Endothelial cell of umbilical vein (primary cell): ENCODE measurements at regions not wholly inside any gene's neighbourhood (a gene's known extent, or its start where the extent isn't known, plus 50 kb on each side); places are given as distances from the start of the nearest gene placed in this dataset.

Experiments
- BruUV-seq: library from RNA; stranded (reverse); fragments of 400-500 nt; replicated peaks from 2 replicates; lab custom pipeline; 2021; lab: Mats Ljungman, UMichigan
- CTCF ChIA-PET: fragments of 300-600, 350-600 bp; sonication (Branson Sonifier 250); formaldehyde crosslinking; loops from one replicate; lab custom pipeline; 2021; ENCODE audit warnings: antibody characterized with exemption, inconsistent platforms; lab: Charles Lee
- POLR2A ChIA-PET: fragments of 300-600, 350-600 bp; sonication (Branson Sonifier 250); formaldehyde crosslinking; loops from one replicate; lab custom pipeline; 2021; ENCODE audit warnings: antibody characterized with exemption, inconsistent platforms; lab: Charles Lee
- DNase-seq: peaks from one replicate; pipeline ENCODE4 v3.0.0-alpha.2; 2011; ENCODE audit warnings: low read depth, low spot score
- FAIRE-seq: peaks from 2 replicates; lab custom pipeline; 2011; peaks lifted over from hg19 to GRCh38; lab: Jason Lieb, UNC
- H2AFZ ChIP-seq: 2 replicates; pipeline ENCODE4 v1.6.0; 2012; ENCODE audit warnings: low read depth, low read length, control low read depth, inconsistent platforms
- H3K27ac ChIP-seq: 2 replicates; pipeline ENCODE4 v1.5.1; 2011; ENCODE audit warnings: low read depth, mild to moderate bottlenecking, control low read depth, low read length, moderate library complexity; ENCODE audit not compliant: insufficient read depth
- H3K27me3 ChIP-seq, 2 experiments: 2 replicates each; pipeline versions ENCODE4 v1.6.0 to v1.6.1; 2011; ENCODE audit warnings: low read length in 2 of 2, mixed read lengths in 1 of 2; ENCODE audit not compliant: control insufficient read depth in 2 of 2, insufficient read depth in 2 of 2
- H3K36me3 ChIP-seq, 2 experiments: 2 replicates in 1 of 2; 3 replicates in 1 of 2; pipeline ENCODE4 v1.5.1; 2011; ENCODE audit warnings: low read length in 2 of 2, mild to moderate bottlenecking in 1 of 2, moderate library complexity in 1 of 2; ENCODE audit not compliant: control insufficient read depth in 2 of 2, insufficient read depth in 2 of 2; ENCODE audit errors: extremely low read depth in 1 of 2
- H3K4me1 ChIP-seq: 3 replicates; pipeline ENCODE4 v1.5.1; 2011; ENCODE audit warnings: mild to moderate bottlenecking, low read length; ENCODE audit not compliant: control insufficient read depth, insufficient read depth; ENCODE audit errors: extremely low read depth
- H3K4me2 ChIP-seq: 2 replicates; pipeline ENCODE4 v1.6.1; 2011; ENCODE audit warnings: low read length, control low read depth, mixed read lengths; ENCODE audit not compliant: insufficient read depth
- H3K4me3 ChIP-seq, 3 experiments: fragments of 200-600 bp in 1 of 3; sonication (generic), shearing (Covaris generic) in 1 of 3; replicated peaks in 1 of 3; 2 replicates each; pipeline ENCODE4 v1.5.1; 2011 to 2016; ENCODE audit warnings: control low read depth in 3 of 3, low read length in 3 of 3, mild to moderate bottlenecking in 2 of 3, inconsistent platforms in 1 of 3, low read depth in 1 of 3, moderate library complexity in 1 of 3; ENCODE audit not compliant: insufficient read depth in 1 of 3
- H3K79me2 ChIP-seq: 2 replicates; pipeline ENCODE4 v1.6.0; 2012; ENCODE audit warnings: low read length, inconsistent platforms; ENCODE audit not compliant: control insufficient read depth, insufficient read depth
- H3K9ac ChIP-seq: replicated peaks from 2 replicates; pipeline ENCODE3; 2011; ENCODE audit warnings: low read length, control low read depth; ENCODE audit not compliant: insufficient read depth; ENCODE audit errors: extremely low read depth
- H3K9me1 ChIP-seq: replicated peaks from 3 replicates; pipeline ENCODE4 v1.6.0; 2011; ENCODE audit warnings: mild to moderate bottlenecking, low read length; ENCODE audit not compliant: control insufficient read depth, insufficient read depth; ENCODE audit errors: extremely low read depth
- H3K9me3 ChIP-seq: replicated peaks from 2 replicates; pipeline ENCODE4 v1.5.1; 2012; ENCODE audit warnings: low read length, inconsistent platforms; ENCODE audit not compliant: control insufficient read depth, insufficient read depth
- H4K20me1 ChIP-seq: replicated peaks from 2 replicates; pipeline ENCODE3; 2011; ENCODE audit warnings: mild to moderate bottlenecking, low read length; ENCODE audit not compliant: control insufficient read depth, insufficient read depth; ENCODE audit errors: extremely low read depth
- EZH2 ChIP-seq: IDR thresholded peaks from 2 replicates; pipeline ENCODE4 v1.6.1; 2012; ENCODE audit warnings: borderline replicate concordance, low read depth, mild to moderate bottlenecking, moderate library complexity, low read length, inconsistent platforms; ENCODE audit not compliant: severe bottlenecking
- FOS ChIP-seq: IDR thresholded peaks from 2 replicates; pipeline ENCODE4 v1.6.1; 2011; ENCODE audit warnings: mild to moderate bottlenecking, low read length, moderate library complexity, borderline replicate concordance; ENCODE audit not compliant: insufficient read depth
- GATA2 ChIP-seq: IDR thresholded peaks from 2 replicates; pipeline ENCODE4 v1.7.0; 2011; ENCODE audit warnings: low read depth, mild to moderate bottlenecking, moderate library complexity, mixed read lengths, low read length; ENCODE audit not compliant: insufficient read length, insufficient read depth
- JUN ChIP-seq: IDR thresholded peaks from 2 replicates; pipeline ENCODE4 v1.6.1; 2011; ENCODE audit warnings: borderline replicate concordance, low read depth; ENCODE audit not compliant: insufficient read length, insufficient read depth
- MAX ChIP-seq: IDR thresholded peaks from 2 replicates; pipeline ENCODE4 v1.6.1; 2011; ENCODE audit not compliant: insufficient read depth, insufficient read length
- MYC ChIP-seq: IDR thresholded peaks from one replicate; pipeline ENCODE4 v1.6.1; 2011; ENCODE audit warnings: mild to moderate bottlenecking, low read depth, low read length
- POLR2A ChIP-seq: IDR thresholded peaks from 2 replicates; pipeline ENCODE4 v1.6.1; 2012; ENCODE audit warnings: low read depth, mild to moderate bottlenecking, control low read depth, low read length
- POLR2AphosphoS5 ChIP-seq: IDR thresholded peaks from 2 replicates; pipeline ENCODE4 v1.6.1; 2012; ENCODE audit warnings: low read depth, mild to moderate bottlenecking, control low read depth, low read length, moderate library complexity; ENCODE audit not compliant: insufficient read depth
- dilution Hi-C: fragments of 300-500 bp; cut with MboI; formaldehyde crosslinking; loops from one replicate; pipeline ENCODE4 v1.15.0; 2019; ENCODE audit warnings: low sequenced_read_pairs; ENCODE audit not compliant: extremely low pct_ligation_motif_present
- intact Hi-C: fragments of 100-400 bp; cut with micrococcal nuclease; formaldehyde crosslinking; loops from one replicate; pipeline ENCODE4 v1.10.0; 2022
- TF ChIP-seq, protein P1 (sequence below), 2 donors: IDR thresholded peaks; 1 replicate in 1 of 2; 2 replicates in 1 of 2; pipeline ENCODE4 v1.5.1; 2011; ENCODE audit warnings: low read length in 2 of 2, mild to moderate bottlenecking in 2 of 2, moderate library complexity in 2 of 2, control low read depth in 1 of 2, inconsistent platforms in 1 of 2, low read depth in 1 of 2; ENCODE audit not compliant: insufficient read depth in 1 of 2; ENCODE audit errors: extremely low read depth in 1 of 2

DNA sequence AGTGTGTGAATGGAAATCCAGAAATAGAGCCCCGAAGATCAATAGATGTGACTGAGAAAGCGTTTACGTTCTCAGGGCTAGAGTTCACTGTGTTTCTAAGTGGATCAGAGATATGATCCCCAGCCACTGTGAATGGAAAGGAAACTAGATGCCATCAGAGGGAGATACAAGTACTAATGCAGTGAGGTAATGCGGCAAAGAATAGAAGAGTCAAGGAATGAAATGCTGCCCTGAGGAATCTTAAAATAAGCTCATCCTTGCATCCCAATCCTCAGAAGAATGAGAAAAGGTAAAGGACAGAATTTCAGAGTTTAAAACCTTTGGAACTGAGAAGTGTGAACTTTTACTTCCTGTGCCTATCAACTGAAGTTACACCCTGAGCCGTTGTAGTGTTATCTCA, 165.5 kb upstream of the ESRRG start:
- intact Hi-C loops: no loop called here
- H3K4me1 ChIP-seq: no peaks in the 10 kb centered on the region
- dilution Hi-C loops: no loop called here
- ChIA-PET POLR2A (no interaction called here), CTCF (no interaction called here)
- H4K20me1 ChIP-seq: no peaks in the 10 kb centered on the region
- H2AFZ ChIP-seq: no peak overlapping the region
- no peak overlapping the region for H3K4me2 ChIP-seq
- no peaks in the 10 kb centered on the region for H3K79me2 ChIP-seq
- peaks cover 2% of the 10 kb centered on the region for H3K9me3 ChIP-seq
- FAIRE-seq (no peak), DNase-seq (no peak)
- TF ChIP-seq MAX: no peak
- H3K4me3 ChIP-seq: no peak overlapping the region
- H3K9me1 ChIP-seq: no peaks in the 10 kb centered on the region
- H3K27me3 ChIP-seq: no peaks in the 10 kb centered on the region
- no TSS peak for BruUV-seq
- no peaks in the 10 kb centered on the region for H3K36me3 ChIP-seq
- H3K27ac ChIP-seq: no peak overlapping the region
- H3K9ac ChIP-seq: no peak overlapping the region

GRCh38 chr1:216887032-216887431, 163.8 kb upstream of the ESRRG start:
- dilution Hi-C loops (no loop called here), intact Hi-C loops (no loop called here)
- Histone ChIP-seq H3K4me1 (no peaks in the 10 kb centered on the region), H2AFZ (no peak overlapping the region), H4K20me1 (no peaks in the 10 kb centered on the region), H3K9me1 (no peaks in the 10 kb centered on the region), H3K79me2 (no peaks in the 10 kb centered on the region), H3K36me3 (no peaks in the 10 kb centered on the region), H3K4me2 (no peak overlapping the region), H3K27ac (no peak overlapping the region), H3K9me3 (peaks cover 2% of the 10 kb centered on the region), H3K4me3 (no peak overlapping the region), H3K27me3 (no peaks in the 10 kb centered on the region), H3K9ac (no peak overlapping the region)
- no TSS peak for BruUV-seq
- ChIA-PET CTCF (no interaction called here), POLR2A (no interaction called here)
- no peak for FAIRE-seq
- DNase-seq: no peak
- TF ChIP-seq JUN: no peak
- no peak for TF ChIP-seq MAX
- TF ChIP-seq, protein P1, sequence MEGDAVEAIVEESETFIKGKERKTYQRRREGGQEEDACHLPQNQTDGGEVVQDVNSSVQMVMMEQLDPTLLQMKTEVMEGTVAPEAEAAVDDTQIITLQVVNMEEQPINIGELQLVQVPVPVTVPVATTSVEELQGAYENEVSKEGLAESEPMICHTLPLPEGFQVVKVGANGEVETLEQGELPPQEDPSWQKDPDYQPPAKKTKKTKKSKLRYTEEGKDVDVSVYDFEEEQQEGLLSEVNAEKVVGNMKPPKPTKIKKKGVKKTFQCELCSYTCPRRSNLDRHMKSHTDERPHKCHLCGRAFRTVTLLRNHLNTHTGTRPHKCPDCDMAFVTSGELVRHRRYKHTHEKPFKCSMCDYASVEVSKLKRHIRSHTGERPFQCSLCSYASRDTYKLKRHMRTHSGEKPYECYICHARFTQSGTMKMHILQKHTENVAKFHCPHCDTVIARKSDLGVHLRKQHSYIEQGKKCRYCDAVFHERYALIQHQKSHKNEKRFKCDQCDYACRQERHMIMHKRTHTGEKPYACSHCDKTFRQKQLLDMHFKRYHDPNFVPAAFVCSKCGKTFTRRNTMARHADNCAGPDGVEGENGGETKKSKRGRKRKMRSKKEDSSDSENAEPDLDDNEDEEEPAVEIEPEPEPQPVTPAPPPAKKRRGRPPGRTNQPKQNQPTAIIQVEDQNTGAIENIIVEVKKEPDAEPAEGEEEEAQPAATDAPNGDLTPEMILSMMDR (IDR thresholded peaks at IDR 0.05; ENCODE audit: extremely low read depth in 1 of 2, insufficient read depth in 1 of 2, low read depth in 1 of 2, low read length in 2 of 2): no peak
- no peak for TF ChIP-seq GATA2
- no peak for TF ChIP-seq EZH2
- TF ChIP-seq POLR2AphosphoS5: no peak
- no peak for TF ChIP-seq MYC
- no peak for TF ChIP-seq FOS
- TF ChIP-seq POLR2A: no peak
